ENCODE measurements at regions not wholly inside any gene's neighbourhood (a gene's known extent, or its start where the extent isn't known, plus 50 kb on each side); places are given as distances from the start of the nearest gene placed in this dataset.

GRCh38 chr2:108079736-108080135, 93.4 kb downstream of the SLC5A7 start:
- Histone ChIP-seq H3K4me3 (replicated peaks; ENCODE audit: insufficient read depth, low read length) (no peak overlapping the region), H3K27me3 (ENCODE audit: insufficient read depth, poor library complexity, severe bottlenecking) (no peaks in the 10 kb centered on the region), H3K27ac (replicated peaks) (no peak overlapping the region)
- DNase-seq (ENCODE audit: low read depth in 1 of 2, low spot score in 1 of 2) = no peak
- TF ChIP-seq SPI1 (IDR thresholded peaks at IDR 0.05; ENCODE audit: borderline replicate concordance, low read depth) = peak; percentile 32; the same call in 1 of the 2 replicates
- no peak for TF ChIP-seq GABPA (IDR thresholded peaks at IDR 0.05; ENCODE audit: low read depth)
- no peak for TF ChIP-seq POLR2AphosphoS5 (IDR thresholded peaks at IDR 0.05; ENCODE audit: low read depth)
- no peak for TF ChIP-seq REST (IDR thresholded peaks at IDR 0.05; ENCODE audit: insufficient replicate concordance, low read depth)
- no peak for TF ChIP-seq CTCF (IDR thresholded peaks at IDR 0.05; ENCODE audit: insufficient read depth, low read length)

- DNase-seq (ENCODE audit: low read depth in 1 of 2, low spot score in 1 of 2) = no peak
- Histone ChIP-seq H3K27me3 (ENCODE audit: insufficient read depth, poor library complexity, severe bottlenecking) (no peaks in the 10 kb centered on the region), H3K27ac (replicated peaks) (no peak overlapping the region), H3K4me3 (replicated peaks; ENCODE audit: insufficient read depth, low read length) (no peak overlapping the region)
- no peak for TF ChIP-seq POLR2AphosphoS5 (IDR thresholded peaks at IDR 0.05; ENCODE audit: low read depth)
- no peak for TF ChIP-seq REST (IDR thresholded peaks at IDR 0.05; ENCODE audit: insufficient replicate concordance, low read depth)
- TF ChIP-seq GABPA (IDR thresholded peaks at IDR 0.05; ENCODE audit: low read depth) = no peak
- TF ChIP-seq CTCF (IDR thresholded peaks at IDR 0.05; ENCODE audit: insufficient read depth, low read length) = no peak
- TF ChIP-seq SPI1 (IDR thresholded peaks at IDR 0.05; ENCODE audit: borderline replicate concordance, low read depth) = no peak
Measured at GRCh38 chr2:108080177-108080576, 93.9 kb downstream of the SLC5A7 start.

- Histone ChIP-seq H3K27me3 (ENCODE audit: insufficient read depth, poor library complexity, severe bottlenecking) (no peaks in the 10 kb centered on the region), H3K27ac (replicated peaks) (no peak overlapping the region), H3K4me3 (replicated peaks; ENCODE audit: insufficient read depth, low read length) (no peak overlapping the region)
- TF ChIP-seq SPI1 (IDR thresholded peaks at IDR 0.05; ENCODE audit: borderline replicate concordance, low read depth) (no peak), REST (IDR thresholded peaks at IDR 0.05; ENCODE audit: insufficient replicate concordance, low read depth) (no peak), POLR2AphosphoS5 (IDR thresholded peaks at IDR 0.05; ENCODE audit: low read depth) (no peak), GABPA (IDR thresholded peaks at IDR 0.05; ENCODE audit: low read depth) (no peak), CTCF (IDR thresholded peaks at IDR 0.05; ENCODE audit: insufficient read depth, low read length) (no peak)
- no peak for DNase-seq (ENCODE audit: low read depth in 1 of 2, low spot score in 1 of 2)
Measured at GRCh38 chr2:108082978-108083377, 96.7 kb downstream of the SLC5A7 start.
